ENCODE measurements at regions not wholly inside any gene's neighbourhood (a gene's known extent, or its start where the extent isn't known, plus 50 kb on each side); places are given as distances from the start of the nearest gene placed in this dataset.

- TF ChIP-seq CTCF (IDR thresholded peaks at IDR 0.05) (no peak), POLR2AphosphoS5 (IDR thresholded peaks at IDR 0.05) (no peak)
Observed at GRCh38 chr4:10344824-10345223, 112.4 kb downstream of the ZNF518B start.

Measured in prostate gland (tissue), 2 donors.